Large intestine (tissue), 3 donors: ENCODE measurements at regions not wholly inside any gene's neighbourhood (a gene's known extent, or its start where the extent isn't known, plus 50 kb on each side); places are given as distances from the start of the nearest gene placed in this dataset.

ENCODE experiments used
- DNase-seq, 2 donors: peaks; one replicate each; pipeline versions ENCODE4 v3.0.0 to v3.0.0-alpha.2; 2013
- H3K27ac ChIP-seq: one replicate; pipeline ENCODE4 v1.5.1; 2013; ENCODE audit warnings: low read length
- H3K27me3 ChIP-seq: 2 replicates; pipeline ENCODE4 v1.6.1; 2013; ENCODE audit warnings: low read length; ENCODE audit not compliant: control insufficient read depth, insufficient read depth
- H3K36me3 ChIP-seq: 2 replicates; pipeline ENCODE4 v1.6.1; 2013; ENCODE audit warnings: low read length; ENCODE audit not compliant: control insufficient read depth, insufficient read depth
- H3K4me1 ChIP-seq: one replicate; pipeline ENCODE4 v1.6.1; 2013; ENCODE audit warnings: low read length; ENCODE audit not compliant: control insufficient read depth, insufficient read depth
- H3K4me3 ChIP-seq: one replicate; pipeline ENCODE4 v1.5.1; 2013; ENCODE audit warnings: low read length
- H3K9me3 ChIP-seq: one replicate; pipeline ENCODE4 v1.6.1; 2013; ENCODE audit warnings: mild to moderate bottlenecking, low read depth, low read length, moderate library complexity; ENCODE audit not compliant: control insufficient read depth
- WGBS: methylation state at CpG from one replicate; pipeline ENCODE4 v1.1.5; 2013; ENCODE audit warnings: low lambda C conversion rate; ENCODE audit not compliant: insufficient coverage; 5-methylcytosine and 5-hydroxymethylcytosine counted together

- WGBS = no CpG with 5 or more reads among the region's 3 CpGs
- Histone ChIP-seq H3K4me3 (no peak overlapping the region), H3K27ac (no peak overlapping the region), H3K9me3 (no peaks in the 10 kb centered on the region), H3K4me1 (no peaks in the 10 kb centered on the region), H3K36me3 (no peaks in the 10 kb centered on the region), H3K27me3 (no peaks in the 10 kb centered on the region)
- peak in 1 of 2 donors; percentile 4 for DNase-seq
These were observed 1057.2 kb upstream of the PIK3C3 start for GRCh38 chr18:40897884-40898283.

- no CpG with 5 or more reads among the region's 4 CpGs for WGBS
- Histone ChIP-seq H3K27ac (no peak overlapping the region), H3K36me3 (no peaks in the 10 kb centered on the region), H3K9me3 (peaks cover 3% of the 10 kb centered on the region), H3K4me1 (no peaks in the 10 kb centered on the region), H3K4me3 (no peak overlapping the region), H3K27me3 (no peaks in the 10 kb centered on the region)
- no peak for DNase-seq
These were observed 1071.8 kb upstream of the PIK3C3 start for GRCh38 chr18:40883271-40883670.

GRCh38 chr18:40882468-40882867 lies 1072.6 kb upstream of the PIK3C3 start:
- H3K27ac ChIP-seq = no peak overlapping the region
- no peaks in the 10 kb centered on the region for H3K4me1 ChIP-seq
- peaks cover 3% of the 10 kb centered on the region for H3K9me3 ChIP-seq
- H3K27me3 ChIP-seq = no peaks in the 10 kb centered on the region
- no peaks in the 10 kb centered on the region for H3K36me3 ChIP-seq
- DNase-seq = no peak
- WGBS = 100% methylated on average over 1 of the region's 11 CpGs
- no peak overlapping the region for H3K4me3 ChIP-seq

- Histone ChIP-seq H3K27ac (no peak overlapping the region), H3K4me3 (no peak overlapping the region), H3K9me3 (peaks cover 3% of the 10 kb centered on the region), H3K4me1 (no peaks in the 10 kb centered on the region), H3K36me3 (no peaks in the 10 kb centered on the region), H3K27me3 (no peaks in the 10 kb centered on the region)
- 100% methylated on average over 1 of the region's 1 CpG for WGBS
- no peak for DNase-seq
These were observed 1076.7 kb upstream of the PIK3C3 start for GRCh38 chr18:40878371-40878770.

- 80% methylated on average over 2 of the region's 5 CpGs for WGBS
- no peaks in the 10 kb centered on the region for H3K27me3 ChIP-seq
- H3K36me3 ChIP-seq = no peaks in the 10 kb centered on the region
- no peak overlapping the region for H3K27ac ChIP-seq
- H3K4me1 ChIP-seq = no peaks in the 10 kb centered on the region
- no peak overlapping the region for H3K4me3 ChIP-seq
- DNase-seq = no peak
- H3K9me3 ChIP-seq = no peaks in the 10 kb centered on the region
These were observed 1077.9 kb upstream of the PIK3C3 start for GRCh38 chr18:40877096-40877495.

- no peaks in the 10 kb centered on the region for H3K9me3 ChIP-seq
- no peak overlapping the region for H3K27ac ChIP-seq
- no peaks in the 10 kb centered on the region for H3K4me1 ChIP-seq
- no peaks in the 10 kb centered on the region for H3K27me3 ChIP-seq
- no peaks in the 10 kb centered on the region for H3K36me3 ChIP-seq
- no CpG with 5 or more reads among the region's 4 CpGs for WGBS
- DNase-seq = no peak
- no peak overlapping the region for H3K4me3 ChIP-seq
These were observed 1079.9 kb upstream of the PIK3C3 start for GRCh38 chr18:40875101-40875615.

GRCh38 chr18:40874233-40874632 lies 1080.8 kb upstream of the PIK3C3 start:
- WGBS = no CpG with 5 or more reads among the region's 1 CpG
- no peaks in the 10 kb centered on the region for H3K36me3 ChIP-seq
- no peak overlapping the region for H3K27ac ChIP-seq

GRCh38 chr18:40868110-40868858 lies 1086.8 kb upstream of the PIK3C3 start:
- H3K27ac ChIP-seq = no peak overlapping the region
- H3K4me1 ChIP-seq = no peaks in the 10 kb centered on the region
- no peaks in the 10 kb centered on the region for H3K27me3 ChIP-seq
- H3K36me3 ChIP-seq = no peaks in the 10 kb centered on the region
- no peak for DNase-seq
- no peaks in the 10 kb centered on the region for H3K9me3 ChIP-seq
- no peak overlapping the region for H3K4me3 ChIP-seq
- 100% methylated on average over 1 of the region's 4 CpGs for WGBS

More at GRCh38 chr18:40874233-40874632, 1080.8 kb upstream of the PIK3C3 start:
- Histone ChIP-seq H3K9me3 (no peaks in the 10 kb centered on the region), H3K27me3 (no peaks in the 10 kb centered on the region), H3K4me3 (no peak overlapping the region), H3K4me1 (no peaks in the 10 kb centered on the region)
- no peak for DNase-seq

- Histone ChIP-seq H3K4me3 (no peak overlapping the region), H3K9me3 (no peaks in the 10 kb centered on the region), H3K36me3 (no peaks in the 10 kb centered on the region), H3K27me3 (no peaks in the 10 kb centered on the region), H3K27ac (no peak overlapping the region), H3K4me1 (no peaks in the 10 kb centered on the region)
- WGBS = no CpG with 5 or more reads among the region's 2 CpGs
- DNase-seq = no peak
These were observed 1087.6 kb upstream of the PIK3C3 start for GRCh38 chr18:40867459-40867858.

- WGBS = no CpG with 5 or more reads among the region's 3 CpGs
- Histone ChIP-seq H3K27me3 (no peaks in the 10 kb centered on the region), H3K27ac (no peak overlapping the region), H3K4me3 (no peak overlapping the region), H3K36me3 (no peaks in the 10 kb centered on the region), H3K9me3 (no peaks in the 10 kb centered on the region), H3K4me1 (no peaks in the 10 kb centered on the region)
- DNase-seq = no peak
These were observed 1088.1 kb upstream of the PIK3C3 start for GRCh38 chr18:40866968-40867367.
